Ascending aorta (tissue), 2 donors: ENCODE measurements at regions not wholly inside any gene's neighbourhood (a gene's known extent, or its start where the extent isn't known, plus 50 kb on each side); places are given as distances from the start of the nearest gene placed in this dataset.

Source experiments
- DNase-seq, 2 donors: peaks; one replicate each; pipeline ENCODE4 v3.0.0-alpha.2; 2019; ENCODE audit warnings: low spot score in 2 of 2
- H3K27ac ChIP-seq, 2 donors: fragments of 200-600 bp; sonication (generic); one replicate each; pipeline ENCODE4 v1.5.1; 2016 to 2017; ENCODE audit warnings: mild to moderate bottlenecking in 1 of 2
- H3K27me3 ChIP-seq: fragments of 200-600 bp; sonication (generic); one replicate; pipeline ENCODE4 v1.5.1; 2017
- H3K36me3 ChIP-seq, 2 donors: fragments of 200-600 bp; sonication (generic); one replicate each; pipeline ENCODE4 v1.5.1; 2016
- H3K4me1 ChIP-seq, 2 donors: fragments of 200-600 bp; sonication (generic); one replicate each; pipeline ENCODE4 v1.5.1; 2016 to 2017; ENCODE audit warnings: mild to moderate bottlenecking in 1 of 2
- H3K4me3 ChIP-seq, 2 donors: fragments of 200-600 bp; sonication (generic); one replicate each; pipeline ENCODE4 v1.5.1; 2016 to 2017; ENCODE audit warnings: mild to moderate bottlenecking in 1 of 2
- H3K9me3 ChIP-seq, 2 donors: fragments of 200-600 bp; sonication (generic); one replicate each; pipeline ENCODE4 v1.5.1; 2016
- intact Hi-C: fragments of 100-400 bp; cut with DNase I; formaldehyde crosslinking; loops from one replicate; pipeline ENCODE4 v1.15.1; 2023
- TF ChIP-seq, protein P1 (sequence below), 3 experiments: fragments of 200-600 bp in 2 of 3; fragments of 450-650 bp in 1 of 3; sonication (generic) in 2 of 3; IDR thresholded peaks; one replicate each; pipeline ENCODE4 v1.5.1; 2016 to 2019; ENCODE audit warnings: antibody characterized with exemption in 3 of 3, mild to moderate bottlenecking in 1 of 3, moderate library complexity in 1 of 3

DNA sequence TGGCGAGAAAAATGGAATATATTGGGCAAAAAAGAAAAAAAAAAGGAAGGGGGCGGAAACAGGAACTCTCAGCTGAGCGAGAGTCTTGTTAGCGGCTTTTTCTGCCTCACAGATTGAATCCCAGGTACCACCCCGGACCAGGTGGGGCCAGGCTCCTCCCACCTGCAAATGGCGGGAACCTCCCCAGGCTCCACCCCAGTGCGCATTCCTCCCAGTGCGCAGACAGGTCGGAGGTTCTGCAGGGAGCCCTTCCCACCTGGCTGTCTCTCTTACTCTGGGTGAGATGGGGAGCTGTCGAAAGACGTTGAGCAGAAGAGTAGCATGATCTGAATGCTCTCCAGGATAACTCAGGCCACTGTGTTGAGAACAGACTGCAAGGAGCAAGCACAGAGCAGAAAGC, 57.0 kb upstream of the ETV6 start:
- Histone ChIP-seq H3K4me1 (no peaks in the 10 kb centered on the region), H3K27me3 (no peaks in the 10 kb centered on the region), H3K4me3 (no peak overlapping the region), H3K9me3 (no peaks in the 10 kb centered on the region), H3K36me3 (no peaks in the 10 kb centered on the region), H3K27ac (no peak overlapping the region)
- intact Hi-C loops = no loop called here
- TF ChIP-seq, protein P1, sequence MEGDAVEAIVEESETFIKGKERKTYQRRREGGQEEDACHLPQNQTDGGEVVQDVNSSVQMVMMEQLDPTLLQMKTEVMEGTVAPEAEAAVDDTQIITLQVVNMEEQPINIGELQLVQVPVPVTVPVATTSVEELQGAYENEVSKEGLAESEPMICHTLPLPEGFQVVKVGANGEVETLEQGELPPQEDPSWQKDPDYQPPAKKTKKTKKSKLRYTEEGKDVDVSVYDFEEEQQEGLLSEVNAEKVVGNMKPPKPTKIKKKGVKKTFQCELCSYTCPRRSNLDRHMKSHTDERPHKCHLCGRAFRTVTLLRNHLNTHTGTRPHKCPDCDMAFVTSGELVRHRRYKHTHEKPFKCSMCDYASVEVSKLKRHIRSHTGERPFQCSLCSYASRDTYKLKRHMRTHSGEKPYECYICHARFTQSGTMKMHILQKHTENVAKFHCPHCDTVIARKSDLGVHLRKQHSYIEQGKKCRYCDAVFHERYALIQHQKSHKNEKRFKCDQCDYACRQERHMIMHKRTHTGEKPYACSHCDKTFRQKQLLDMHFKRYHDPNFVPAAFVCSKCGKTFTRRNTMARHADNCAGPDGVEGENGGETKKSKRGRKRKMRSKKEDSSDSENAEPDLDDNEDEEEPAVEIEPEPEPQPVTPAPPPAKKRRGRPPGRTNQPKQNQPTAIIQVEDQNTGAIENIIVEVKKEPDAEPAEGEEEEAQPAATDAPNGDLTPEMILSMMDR (IDR thresholded peaks at IDR 0.05) = no peak
- DNase-seq = no peak

DNA sequence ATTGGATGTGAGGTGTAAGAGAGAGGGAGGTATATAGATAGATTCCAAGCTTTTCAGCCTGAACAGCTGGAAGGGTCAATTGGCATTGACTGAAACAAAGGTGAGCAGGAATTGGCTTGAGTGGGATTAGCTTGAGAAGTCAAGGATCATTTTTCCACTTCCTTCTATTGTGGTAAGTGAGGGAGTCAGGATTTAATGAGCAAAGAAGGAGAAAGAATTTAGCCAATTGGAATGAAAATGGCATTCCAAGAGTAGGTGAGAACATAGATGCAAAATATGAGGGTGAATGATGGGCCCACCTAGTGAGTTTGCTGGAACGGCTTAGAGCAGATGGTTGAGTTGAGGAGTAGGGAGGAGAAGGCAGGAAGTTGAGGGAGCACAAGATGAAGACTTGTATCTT, 56.5 kb upstream of the ETV6 start:
- intact Hi-C loops = no loop called here
- no peak for DNase-seq
- no peak overlapping the region for H3K27ac ChIP-seq
- TF ChIP-seq, protein P1 (IDR thresholded peaks at IDR 0.05) = no peak
- H3K36me3 ChIP-seq = no peaks in the 10 kb centered on the region
- H3K27me3 ChIP-seq = no peaks in the 10 kb centered on the region
- H3K4me3 ChIP-seq = no peak overlapping the region
- no peaks in the 10 kb centered on the region for H3K9me3 ChIP-seq
- H3K4me1 ChIP-seq = no peaks in the 10 kb centered on the region

DNA sequence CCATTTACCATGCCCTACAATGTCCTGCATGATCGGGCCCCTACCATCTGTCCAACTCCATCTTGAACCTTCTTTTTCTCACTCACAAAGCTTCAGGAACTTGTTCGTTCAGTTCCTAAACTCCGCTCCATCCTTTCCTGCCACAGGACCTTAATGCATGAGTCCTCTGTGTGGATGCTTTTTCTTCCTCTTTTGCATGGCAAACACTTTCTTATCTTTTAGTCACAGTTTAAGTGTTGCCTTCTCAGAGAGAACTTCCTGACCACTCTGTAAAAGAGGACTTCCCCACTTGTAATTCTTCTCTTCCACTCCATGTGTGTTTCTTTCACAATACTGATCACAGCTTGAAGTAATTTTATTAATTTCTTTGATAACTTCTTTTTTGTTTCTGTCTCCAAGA, 54.4 kb upstream of the ETV6 start:
- Histone ChIP-seq H3K36me3 (no peaks in the 10 kb centered on the region), H3K4me3 (no peak overlapping the region), H3K4me1 (no peaks in the 10 kb centered on the region), H3K9me3 (no peaks in the 10 kb centered on the region), H3K27ac (no peak overlapping the region), H3K27me3 (no peaks in the 10 kb centered on the region)
- no peak for DNase-seq
- intact Hi-C loops = no loop called here
- TF ChIP-seq, protein P1 (IDR thresholded peaks at IDR 0.05) = no peak

DNA sequence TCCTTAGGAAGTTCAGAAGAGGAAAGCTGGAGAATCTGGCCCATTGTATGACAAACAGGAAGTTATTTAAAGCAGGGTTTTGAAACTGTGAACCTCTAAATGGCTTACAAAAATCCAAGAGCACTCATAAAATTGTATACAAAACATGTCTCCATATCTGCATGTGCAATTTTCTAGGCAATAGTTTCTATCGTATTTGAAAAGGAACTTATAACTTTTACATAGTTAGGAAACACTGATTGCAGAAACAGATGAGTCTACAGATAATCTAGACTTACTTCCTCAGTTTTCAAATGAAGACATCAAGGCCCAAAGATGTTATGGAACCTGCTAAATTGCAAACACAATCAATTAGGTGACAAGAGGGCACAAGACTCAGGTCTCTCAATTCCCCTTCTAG, 53.3 kb upstream of the ETV6 start:
- no peaks in the 10 kb centered on the region for H3K36me3 ChIP-seq
- DNase-seq = no peak
- no peaks in the 10 kb centered on the region for H3K27me3 ChIP-seq
- H3K9me3 ChIP-seq = no peaks in the 10 kb centered on the region
- H3K4me1 ChIP-seq = no peaks in the 10 kb centered on the region
- H3K4me3 ChIP-seq = no peak overlapping the region
- TF ChIP-seq, protein P1 (IDR thresholded peaks at IDR 0.05) = no peak
- intact Hi-C loops = no loop called here
- no peak overlapping the region for H3K27ac ChIP-seq

DNA sequence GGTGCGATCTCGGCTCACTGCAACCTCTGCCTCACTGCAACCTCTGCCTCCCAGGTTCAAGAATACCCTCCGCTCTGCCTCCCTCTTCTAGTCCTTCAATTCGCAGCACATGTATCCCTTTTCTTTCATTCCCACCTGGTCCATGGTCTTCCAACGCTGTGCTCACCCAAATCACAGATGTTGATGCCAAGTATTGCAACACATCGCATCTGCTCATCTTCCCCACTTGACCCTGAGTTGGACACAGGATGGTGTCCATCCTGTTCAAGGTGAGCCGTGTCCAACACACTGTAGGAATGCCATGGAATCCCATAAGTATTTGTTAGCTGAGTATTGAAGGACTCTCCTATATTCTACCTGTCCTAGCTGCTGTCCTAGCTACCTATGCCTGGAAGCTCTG, 50.6 kb upstream of the ETV6 start:
- intact Hi-C loops = no loop called here
- Histone ChIP-seq H3K36me3 (no peaks in the 10 kb centered on the region), H3K4me3 (no peak overlapping the region)

More for the DNA sequence above, 50.6 kb upstream of the ETV6 start:
- no peak for DNase-seq
- TF ChIP-seq, protein P1 (IDR thresholded peaks at IDR 0.05) = no peak
- Histone ChIP-seq H3K9me3 (no peaks in the 10 kb centered on the region), H3K27ac (no peak overlapping the region), H3K27me3 (no peaks in the 10 kb centered on the region), H3K4me1 (peaks cover 0 to 2% of the 10 kb centered on the region in 2 donors)
